H9 (cell line): ENCODE measurements at regions not wholly inside any gene's neighbourhood (a gene's known extent, or its start where the extent isn't known, plus 50 kb on each side); places are given as distances from the start of the nearest gene placed in this dataset.

Experiments used
- DNase-seq: peaks from one replicate; pipeline ENCODE4 v3.0.0-alpha.2; 2017
- H2AFZ ChIP-seq: one replicate; pipeline ENCODE4 v1.6.1; 2013; ENCODE audit warnings: mild to moderate bottlenecking, low read length, control low read depth, moderate library complexity
- H2AK5ac ChIP-seq: 2 replicates; pipeline ENCODE4 v1.6.1; 2013; ENCODE audit warnings: low read length, control low read depth, mixed read lengths; ENCODE audit not compliant: insufficient read length
- H2BK120ac ChIP-seq: one replicate; pipeline ENCODE4 v1.6.1; 2013; ENCODE audit warnings: low read depth, mild to moderate bottlenecking, low read length, control low read depth, inconsistent platforms; ENCODE audit not compliant: poor library complexity, severe bottlenecking
- H2BK12ac ChIP-seq: 2 replicates; pipeline ENCODE4 v1.6.1; 2013; ENCODE audit warnings: low read length, control low read depth, mixed read lengths, low read depth; ENCODE audit not compliant: insufficient read length
- H2BK15ac ChIP-seq: 2 replicates; pipeline ENCODE4 v1.6.1; 2013; ENCODE audit warnings: low read depth, low read length, control low read depth
- H2BK20ac ChIP-seq: one replicate; pipeline ENCODE4 v1.6.1; 2013; ENCODE audit warnings: low read depth, mild to moderate bottlenecking, low read length, control low read depth, inconsistent platforms; ENCODE audit not compliant: poor library complexity, severe bottlenecking
- H2BK5ac ChIP-seq: 2 replicates; pipeline ENCODE4 v1.6.1; 2013; ENCODE audit warnings: low read length, control low read depth, mixed read lengths; ENCODE audit not compliant: insufficient read length
- H3K14ac ChIP-seq: 2 replicates; pipeline ENCODE4 v1.6.1; 2013; ENCODE audit warnings: low read length, control low read depth; ENCODE audit not compliant: insufficient read depth
- H3K18ac ChIP-seq: 2 replicates; pipeline ENCODE4 v1.6.1; 2013; ENCODE audit warnings: low read depth, mild to moderate bottlenecking, mixed read lengths, low read length, control low read depth; ENCODE audit not compliant: insufficient read length
- H3K23ac ChIP-seq: 2 replicates; pipeline ENCODE4 v1.6.1; 2013; ENCODE audit warnings: low read length, control low read depth, mixed read lengths, low read depth; ENCODE audit not compliant: insufficient read length
- H3K23me2 ChIP-seq: 2 replicates; pipeline ENCODE4 v1.6.1; 2013; ENCODE audit warnings: low read depth, mild to moderate bottlenecking, mixed read lengths, low read length, control low read depth; ENCODE audit not compliant: insufficient read length, poor library complexity, severe bottlenecking
- H3K27ac ChIP-seq: 2 replicates; pipeline ENCODE4 v1.5.1; 2013; ENCODE audit warnings: low read length, control low read depth, mixed read lengths, low read depth; ENCODE audit not compliant: insufficient read length
- H3K27me3 ChIP-seq: 2 replicates; pipeline ENCODE4 v1.6.1; 2013; ENCODE audit warnings: low read length, control low read depth, inconsistent platforms; ENCODE audit not compliant: insufficient read depth
- H3K4ac ChIP-seq: 2 replicates; pipeline ENCODE4 v1.6.1; 2013; ENCODE audit warnings: low read depth, mild to moderate bottlenecking, control low read depth, inconsistent platforms, low read length, moderate library complexity
- H3K4me1 ChIP-seq: 2 replicates; pipeline ENCODE4 v1.6.1; 2013; ENCODE audit warnings: low read length, control low read depth, inconsistent platforms; ENCODE audit not compliant: insufficient read depth
- H3K4me2 ChIP-seq: 2 replicates; pipeline ENCODE4 v1.6.1; 2013; ENCODE audit warnings: low read length, control low read depth, mixed read lengths; ENCODE audit not compliant: insufficient read length, insufficient read depth
- H3K56ac ChIP-seq: 2 replicates; pipeline ENCODE4 v1.6.1; 2013; ENCODE audit warnings: low read depth, mild to moderate bottlenecking, mixed read lengths, low read length, control low read depth; ENCODE audit not compliant: insufficient read length
- H3K79me1 ChIP-seq: 2 replicates; pipeline ENCODE4 v1.6.1; 2013; ENCODE audit warnings: low read depth, mild to moderate bottlenecking, moderate library complexity, low read length, control low read depth, inconsistent platforms; ENCODE audit not compliant: insufficient read depth, poor library complexity, severe bottlenecking
- H3K79me2 ChIP-seq: 2 replicates; pipeline ENCODE4 v1.6.1; 2013; ENCODE audit warnings: low read length, control low read depth, inconsistent platforms; ENCODE audit not compliant: insufficient read depth
- H3K9ac ChIP-seq: 2 replicates; pipeline ENCODE4 v1.6.1; 2013; ENCODE audit warnings: low read length, control low read depth, mixed read lengths; ENCODE audit not compliant: insufficient read length; ENCODE audit errors: extremely low read depth
- H3K9me3 ChIP-seq: one replicate; pipeline ENCODE4 v1.6.1; 2013; ENCODE audit warnings: low read depth, low read length, inconsistent platforms; ENCODE audit not compliant: control insufficient read depth
- H3T11ph ChIP-seq: one replicate; pipeline ENCODE4 v1.6.1; 2013; ENCODE audit warnings: mild to moderate bottlenecking, low read length, control low read depth, inconsistent platforms
- H4K20me1 ChIP-seq: one replicate; pipeline ENCODE4 v1.6.1; 2013; ENCODE audit not compliant: control insufficient read depth, insufficient read length, insufficient read depth
- H4K5ac ChIP-seq: 2 replicates; pipeline ENCODE4 v1.6.1; 2013; ENCODE audit warnings: low read depth, mild to moderate bottlenecking, mixed read lengths, low read length, control low read depth; ENCODE audit not compliant: insufficient read length
- H4K8ac ChIP-seq: replicated peaks from 2 replicates; pipeline ENCODE4 v1.6.1; 2013; ENCODE audit warnings: low read length, control low read depth, mixed read lengths, low read depth; ENCODE audit not compliant: insufficient read length
- H4K91ac ChIP-seq: 2 replicates; pipeline ENCODE4 v1.6.1; 2013; ENCODE audit warnings: low read depth, mild to moderate bottlenecking, moderate library complexity, mixed read lengths, low read length, control low read depth; ENCODE audit not compliant: insufficient read length
- H3K27ac Mint-ChIP-seq, 3 experiments: 2 replicates in 2 of 3; 3 replicates in 1 of 3; pipeline ENCODE4 v1.8.0; 2020 to 2021; ENCODE audit warnings: mixed read lengths in 3 of 3, mild to moderate bottlenecking in 1 of 3, moderate library complexity in 1 of 3
- H3K27me3 Mint-ChIP-seq: 2 replicates; pipeline ENCODE4 v1.8.0; 2021; ENCODE audit warnings: low read depth, mild to moderate bottlenecking, moderate library complexity, mixed read lengths
- H3K36me3 Mint-ChIP-seq, 3 experiments: 2 replicates in 2 of 3; 3 replicates in 1 of 3; pipeline ENCODE4 v1.8.0; 2020 to 2021; ENCODE audit warnings: low read depth in 3 of 3, mixed read lengths in 3 of 3; ENCODE audit not compliant: insufficient read depth in 1 of 3
- H3K4me1 Mint-ChIP-seq, 2 experiments: 2 replicates each; pipeline ENCODE4 v1.8.0; 2020; ENCODE audit warnings: mixed read lengths in 2 of 2
- H3K4me3 Mint-ChIP-seq, 2 experiments: 2 replicates in 1 of 2; 3 replicates in 1 of 2; pipeline ENCODE4 v1.8.0; 2020 to 2021; ENCODE audit warnings: mild to moderate bottlenecking in 2 of 2, mixed read lengths in 2 of 2, moderate library complexity in 1 of 2
- H3K9me3 Mint-ChIP-seq, 2 experiments: 2 replicates in 1 of 2; 3 replicates in 1 of 2; pipeline ENCODE4 v1.8.0; 2020; ENCODE audit warnings: mild to moderate bottlenecking in 2 of 2, mixed read lengths in 2 of 2, moderate library complexity in 1 of 2
- CTCF ChIP-seq: fragments of 200-600 bp; sonication (generic); conservative IDR thresholded peaks from 3 replicates; pipeline ENCODE4 v1.8.0; 2021; ENCODE audit warnings: antibody characterized with exemption, mild to moderate bottlenecking
- WGBS: extraction: QIAGEN DNeasy Blood & Tissue Kit; methylation state at CpG from one replicate; pipeline ENCODE4 v1.1.7; 2013; ENCODE audit warnings: missing lambda C conversion rate, low lambda C conversion rate, mixed read lengths; ENCODE audit not compliant: insufficient read length; ENCODE audit errors: extremely low coverage; 5-methylcytosine and 5-hydroxymethylcytosine counted together

GRCh38 chr3:159675285-159675684 is 313.4 kb upstream of the IL12A start:
- no peak for DNase-seq
- H2BK20ac ChIP-seq: no peak overlapping the region
- peaks cover 15 to 16% of the 10 kb centered on the region in 2 experiments for H3K4me1 Mint-ChIP-seq
- H3K79me2 ChIP-seq: no peaks in the 10 kb centered on the region
- no peak overlapping the region for H3K27ac ChIP-seq
- no peaks in the 10 kb centered on the region; the same call in 1 of the 2 replicates for H3K27me3 Mint-ChIP-seq
- H3K23me2 ChIP-seq: no peaks in the 10 kb centered on the region
- no peaks in the 10 kb centered on the region for H3K27me3 ChIP-seq
- no peaks in the 10 kb centered on the region for H3K4me1 ChIP-seq
- no peaks in the 10 kb centered on the region for H4K20me1 ChIP-seq
- no peak overlapping the region for H3K4me3 Mint-ChIP-seq
- H3K23ac ChIP-seq: no peak overlapping the region
- no peak overlapping the region for H3K4me2 ChIP-seq
- H2AFZ ChIP-seq: no peak overlapping the region
- H2BK120ac ChIP-seq: no peak overlapping the region
- no peak overlapping the region for H2BK15ac ChIP-seq
- WGBS: no CpG with 5 or more reads among the region's 4 CpGs
- H3T11ph ChIP-seq: no peak overlapping the region
- no peak overlapping the region for H4K8ac ChIP-seq
- H2BK5ac ChIP-seq: no peak overlapping the region
- H2BK12ac ChIP-seq: no peak overlapping the region
- H2AK5ac ChIP-seq: no peak overlapping the region
- H3K9me3 ChIP-seq: no peaks in the 10 kb centered on the region
- no peak for TF ChIP-seq CTCF
- no peaks in the 10 kb centered on the region for H3K9me3 Mint-ChIP-seq
- no peak overlapping the region for H3K56ac ChIP-seq
- H3K27ac Mint-ChIP-seq: no peak overlapping the region
- H3K4ac ChIP-seq: no peak overlapping the region
- H3K18ac ChIP-seq: no peak overlapping the region
- no peak overlapping the region for H4K91ac ChIP-seq
- H3K36me3 Mint-ChIP-seq: no peaks in the 10 kb centered on the region
- no peak overlapping the region for H4K5ac ChIP-seq
- no peak overlapping the region for H3K9ac ChIP-seq
- no peak overlapping the region for H3K14ac ChIP-seq
- H3K79me1 ChIP-seq: no peaks in the 10 kb centered on the region
